HG02763 (cell line): ENCODE measurements at regions not wholly inside any gene's neighbourhood (a gene's known extent, or its start where the extent isn't known, plus 50 kb on each side); places are given as distances from the start of the nearest gene placed in this dataset.

ENCODE experiments used
- ATAC-seq: cut with Tn5 transposase; IDR thresholded peaks from one replicate; pipeline ENCODE4 v1.9.1; 2021; ENCODE audit warnings: mild to moderate bottlenecking, moderate library complexity; ENCODE audit not compliant: unreplicated experiment

- ATAC-seq, result no peak
Observed at GRCh38 chr10:53749439-53749838, 976.9 kb upstream of the MBL2 start.

GRCh38 chr10:53748319-53748718 lies 975.7 kb upstream of the MBL2 start:
- ATAC-seq, result no peak

GRCh38 chr10:53744746-53745145 lies 972.2 kb upstream of the MBL2 start:
- no peak for ATAC-seq

GRCh38 chr10:53744176-53744575 lies 971.6 kb upstream of the MBL2 start:
- no peak for ATAC-seq

- no peak for ATAC-seq
Observed at GRCh38 chr10:53737132-53737531, 964.5 kb upstream of the MBL2 start.

GRCh38 chr10:53726921-53727320 lies 954.3 kb upstream of the MBL2 start:
- ATAC-seq, result no peak

- ATAC-seq, result no peak
Observed at GRCh38 chr10:53724581-53724980, 952.0 kb upstream of the MBL2 start.

- no peak for ATAC-seq
Observed at GRCh38 chr10:53719658-53720057, 947.1 kb upstream of the MBL2 start.

- ATAC-seq, result no peak
Observed at GRCh38 chr10:53716156-53716555, 943.6 kb upstream of the MBL2 start.

GRCh38 chr10:53713431-53713830 lies 940.8 kb upstream of the MBL2 start:
- ATAC-seq, result no peak

GRCh38 chr10:53702489-53702888 lies 929.9 kb upstream of the MBL2 start:
- ATAC-seq, result no peak

GRCh38 chr10:53701213-53701612 lies 928.6 kb upstream of the MBL2 start:
- no peak for ATAC-seq

GRCh38 chr10:53700278-53700677 lies 927.7 kb upstream of the MBL2 start:
- ATAC-seq, result no peak

- ATAC-seq, result no peak
Observed at GRCh38 chr10:53699684-53700083, 927.1 kb upstream of the MBL2 start.

- no peak for ATAC-seq
Observed at GRCh38 chr10:53699231-53699630, 926.6 kb upstream of the MBL2 start.

- no peak for ATAC-seq
Observed at GRCh38 chr10:53697038-53697437, 924.5 kb upstream of the MBL2 start.

GRCh38 chr10:53690524-53691240 lies 918.1 kb upstream of the MBL2 start:
- ATAC-seq, result no peak

- no peak for ATAC-seq
Observed at GRCh38 chr10:53687800-53688199, 915.2 kb upstream of the MBL2 start.

- ATAC-seq, result no peak
Observed at GRCh38 chr10:53682885-53683284, 910.3 kb upstream of the MBL2 start.

- no peak for ATAC-seq
Observed at GRCh38 chr10:53682458-53682857, 909.9 kb upstream of the MBL2 start.

GRCh38 chr10:53679666-53680065 lies 907.1 kb upstream of the MBL2 start:
- no peak for ATAC-seq

GRCh38 chr10:53675177-53675576 lies 902.6 kb upstream of the MBL2 start:
- ATAC-seq, result no peak

GRCh38 chr10:53667063-53667462 lies 894.5 kb upstream of the MBL2 start:
- ATAC-seq, result no peak
